GM12878 (cell line): ENCODE measurements at regions not wholly inside any gene's neighbourhood (a gene's known extent, or its start where the extent isn't known, plus 50 kb on each side); places are given as distances from the start of the nearest gene placed in this dataset.
A peak's percentile ranks its signal among the peaks of the same experiment; 100 is the strongest.

Source experiments
- ATAC-seq: fragments of 200-7000 bp; cut with Tn5 transposase; 3 replicates; pipeline ENCODE4 v1.9.1; 2020; ENCODE audit warnings: mild to moderate bottlenecking, moderate library complexity
- BruUV-seq: library from RNA; stranded (reverse); fragments of 400-500 nt; replicated peaks from 2 replicates; lab custom pipeline; 2021; lab: Mats Ljungman, UMichigan
- CTCF ChIA-PET: fragments of 300-600 bp; sonication (Branson Sonifier 250); formaldehyde crosslinking; extraction: SDS; loops from one replicate; lab custom pipeline; 2021; ENCODE audit warnings: inconsistent platforms; lab: Yijun Ruan, JAX
- POLR2A ChIA-PET: fragments of 350-600 bp; formaldehyde crosslinking; extraction: SDS; loops from one replicate; lab custom pipeline; 2021; ENCODE audit warnings: inconsistent platforms; lab: Charles Lee
- RAD21 ChIA-PET: fragments of 300-600 bp; sonication (Branson Sonifier 250); formaldehyde crosslinking; loops from one replicate; lab custom pipeline; 2023; ENCODE audit warnings: antibody characterized with exemption; ENCODE audit not compliant: unreplicated experiment; lab: Charles Lee
- SMC1A ChIA-PET: fragments of 300-600 bp; sonication (Branson Sonifier 250); formaldehyde crosslinking; loops from one replicate; lab custom pipeline; 2023; ENCODE audit not compliant: unreplicated experiment, uncharacterized antibody; lab: Charles Lee
- DNase-seq: peaks from one replicate; pipeline ENCODE4 v3.0.0-alpha.2; 2011; ENCODE audit warnings: low read depth, low spot score
- FAIRE-seq: peaks from 3 replicates; lab custom pipeline; 2011; peaks lifted over from hg19 to GRCh38; lab: Jason Lieb, UNC
- H2AFZ ChIP-seq: 2 replicates; pipeline ENCODE4 v1.6.0; 2011; ENCODE audit warnings: low read depth, low read length, control low read depth; ENCODE audit not compliant: control insufficient read depth
- H3K27ac ChIP-seq: 2 replicates; pipeline ENCODE4 v1.5.1; 2011; ENCODE audit warnings: control low read depth; ENCODE audit not compliant: control insufficient read depth, insufficient read depth
- H3K27me3 ChIP-seq, 2 experiments: replicated peaks in 1 of 2; 2 replicates each; pipeline versions ENCODE4 v1.6.0 to v1.6.1; 2011; ENCODE audit warnings: low read length in 1 of 2; ENCODE audit not compliant: control insufficient read depth in 2 of 2, insufficient read depth in 2 of 2
- H3K36me3 ChIP-seq, 2 experiments: 2 replicates each; pipeline ENCODE4 v1.5.1; 2011; ENCODE audit warnings: low read length in 1 of 2; ENCODE audit not compliant: control insufficient read depth in 2 of 2, insufficient read depth in 2 of 2
- H3K4me1 ChIP-seq: 2 replicates; pipeline ENCODE4 v1.6.1; 2011; ENCODE audit warnings: mild to moderate bottlenecking, low read length, moderate library complexity, mixed read lengths; ENCODE audit not compliant: control insufficient read depth, insufficient read depth
- H3K4me2 ChIP-seq: 2 replicates; pipeline ENCODE4 v1.6.0; 2011; ENCODE audit warnings: control low read depth; ENCODE audit not compliant: control insufficient read depth, insufficient read depth
- H3K4me3 ChIP-seq: fragments of 200-600 bp; sonication (generic); 2 replicates; pipeline ENCODE4 v1.5.1; 2016
- H3K79me2 ChIP-seq: 2 replicates; pipeline ENCODE4 v1.6.0; 2011; ENCODE audit warnings: low read length; ENCODE audit not compliant: control insufficient read depth, insufficient read depth
- H3K9ac ChIP-seq: 2 replicates; pipeline ENCODE4 v1.8.0; 2011; ENCODE audit warnings: low read length, control low read depth, mixed read lengths; ENCODE audit not compliant: control insufficient read depth, insufficient read depth
- H3K9me3 ChIP-seq: replicated peaks from 3 replicates; pipeline ENCODE4 v1.5.1; 2011; ENCODE audit warnings: mild to moderate bottlenecking, low read length; ENCODE audit not compliant: control insufficient read depth, insufficient read depth
- H4K20me1 ChIP-seq: 2 replicates; pipeline ENCODE4 v1.6.0; 2011; ENCODE audit not compliant: control insufficient read depth, insufficient read depth
- BACH1 ChIP-seq: fragments of 450-650 bp; IDR thresholded peaks from 2 replicates; pipeline ENCODE4 v1.6.1; 2017; ENCODE audit warnings: mild to moderate bottlenecking, borderline replicate concordance
- IKZF2 ChIP-seq, 2 experiments: fragments of 450-650 bp; IDR thresholded peaks; 2 replicates each; pipeline ENCODE4 v1.6.1; 2017; ENCODE audit warnings: mild to moderate bottlenecking in 2 of 2, moderate library complexity in 2 of 2
- JUNB ChIP-seq: IDR thresholded peaks from 2 replicates; pipeline ENCODE4 v1.6.1; 2016; ENCODE audit warnings: antibody characterized with exemption, mild to moderate bottlenecking
- MYC ChIP-seq: IDR thresholded peaks from 2 replicates; pipeline ENCODE4 v1.6.1; 2011; ENCODE audit warnings: mild to moderate bottlenecking, low read length, moderate library complexity, inconsistent platforms; ENCODE audit not compliant: insufficient read depth, insufficient replicate concordance, insufficient read length, severe bottlenecking
- RUNX3 ChIP-seq: IDR thresholded peaks from 2 replicates; pipeline ENCODE4 v1.6.1; 2012; ENCODE audit warnings: low read length, inconsistent platforms
- SMC3 ChIP-seq: IDR thresholded peaks from 2 replicates; pipeline ENCODE4 v1.6.1; 2011; ENCODE audit warnings: low read length, improper control_type of control experiment, borderline replicate concordance
- SRF ChIP-seq, 2 experiments: IDR thresholded peaks; 2 replicates each; pipeline ENCODE4 v1.6.1; 2011; ENCODE audit warnings: low read depth in 2 of 2, low read length in 2 of 2, mild to moderate bottlenecking in 1 of 2, moderate library complexity in 1 of 2
- WGBS: methylation state at CpG from one replicate; pipeline ENCODE4 v1.1.6; 2016; ENCODE audit warnings: low lambda C conversion rate; ENCODE audit not compliant: insufficient replicate concordance, insufficient coverage; ENCODE audit errors: missing lambda C conversion rate; 5-methylcytosine and 5-hydroxymethylcytosine counted together
- in situ Hi-C: fragments of 300-500 bp; cut with MboI; formaldehyde crosslinking; loops from 9 replicates; pipeline ENCODE4 v1.14.3; 2018; ENCODE audit warnings: mixed read lengths
- intact Hi-C: fragments of 100-400 bp; cut with micrococcal nuclease; formaldehyde crosslinking; loops from one replicate; pipeline ENCODE4 v1.14.2; 2022; ENCODE audit not compliant: unreplicated experiment
- TF ChIP-seq, protein P1 (sequence below): fragments of 450-650 bp; formaldehyde crosslinking; IDR thresholded peaks from 2 replicates; pipeline ENCODE4 v1.4.0; 2022; ENCODE audit warnings: mild to moderate bottlenecking, moderate library complexity

DNA sequence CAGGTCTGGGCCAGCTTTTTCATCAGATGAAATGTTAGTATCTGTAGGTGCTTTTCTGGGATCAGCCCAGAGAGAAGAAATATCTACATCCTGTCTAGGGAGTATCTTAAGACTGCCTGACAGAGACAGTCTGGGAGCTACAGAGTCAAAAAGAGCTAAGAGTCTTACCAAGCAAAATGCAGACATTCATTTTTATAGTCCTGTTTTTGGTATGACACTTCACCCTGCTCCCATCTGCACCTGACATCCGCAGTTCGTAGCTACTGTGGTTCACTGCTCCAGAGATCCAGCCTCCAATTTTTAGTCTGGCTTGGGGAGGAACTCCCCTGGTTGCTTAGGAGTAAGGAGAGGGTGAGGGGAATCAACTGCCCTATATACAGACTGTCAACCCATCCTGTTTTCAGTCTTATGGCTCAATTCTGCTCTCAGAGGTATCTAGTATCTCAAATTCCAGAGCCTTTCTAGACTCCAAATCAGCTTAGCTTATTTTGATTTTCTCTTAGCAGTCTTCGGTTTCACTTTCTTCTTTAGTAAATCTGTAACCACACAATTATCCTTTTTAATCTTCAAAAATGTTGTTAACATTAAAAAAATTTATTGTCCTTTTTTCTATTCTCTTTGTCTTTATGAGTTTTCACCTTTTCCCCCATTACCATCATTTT lies 97.8 kb downstream of the TMEM100 start:
- Histone ChIP-seq H3K27me3 (no peaks in the 10 kb centered on the region), H3K4me2 (peak overlapping the region; percentile 65)
- no peak for FAIRE-seq
- TF ChIP-seq SRF (IDR thresholded peaks at IDR 0.05; ENCODE audit: low read depth in 2 of 2, low read length in 2 of 2): no peak
- no peak for TF ChIP-seq BACH1
- TF ChIP-seq IKZF2 (IDR thresholded peaks at IDR 0.05): no peak
- TF ChIP-seq, protein P1, sequence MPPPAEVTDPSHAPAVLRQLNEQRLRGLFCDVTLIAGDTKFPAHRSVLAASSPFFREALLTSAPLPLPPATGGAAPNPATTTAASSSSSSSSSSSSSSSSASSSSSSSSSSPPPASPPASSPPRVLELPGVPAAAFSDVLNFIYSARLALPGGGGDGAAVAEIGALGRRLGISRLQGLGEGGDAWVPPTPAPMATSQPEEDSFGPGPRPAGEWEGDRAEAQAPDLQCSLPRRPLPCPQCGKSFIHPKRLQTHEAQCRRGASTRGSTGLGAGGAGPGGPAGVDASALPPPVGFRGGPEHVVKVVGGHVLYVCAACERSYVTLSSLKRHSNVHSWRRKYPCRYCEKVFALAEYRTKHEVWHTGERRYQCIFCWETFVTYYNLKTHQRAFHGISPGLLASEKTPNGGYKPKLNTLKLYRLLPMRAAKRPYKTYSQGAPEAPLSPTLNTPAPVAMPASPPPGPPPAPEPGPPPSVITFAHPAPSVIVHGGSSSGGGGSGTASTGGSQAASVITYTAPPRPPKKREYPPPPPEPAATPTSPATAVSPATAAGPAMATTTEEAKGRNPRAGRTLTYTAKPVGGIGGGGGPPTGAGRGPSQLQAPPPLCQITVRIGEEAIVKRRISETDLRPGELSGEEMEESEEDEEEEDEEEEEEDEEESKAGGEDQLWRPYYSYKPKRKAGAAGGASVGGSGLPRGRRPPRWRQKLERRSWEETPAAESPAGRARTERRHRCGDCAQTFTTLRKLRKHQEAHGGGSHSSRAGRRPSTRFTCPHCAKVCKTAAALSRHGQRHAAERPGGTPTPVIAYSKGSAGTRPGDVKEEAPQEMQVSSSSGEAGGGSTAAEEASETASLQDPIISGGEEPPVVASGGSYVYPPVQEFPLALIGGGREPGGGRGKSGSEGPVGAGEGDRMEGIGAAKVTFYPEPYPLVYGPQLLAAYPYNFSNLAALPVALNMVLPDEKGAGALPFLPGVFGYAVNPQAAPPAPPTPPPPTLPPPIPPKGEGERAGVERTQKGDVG (CRISPR knock-in tag): no peak
- no peak for TF ChIP-seq SMC3
- TF ChIP-seq MYC: no peak
- peak; percentile 22; the same call in 1 of the 2 replicates for TF ChIP-seq JUNB
- peak; percentile 16; the same call in 1 of the 2 replicates for TF ChIP-seq RUNX3
- TF ChIP-seq, all 136 proteins: peak for 2
- Histone ChIP-seq H3K79me2 (no peaks in the 10 kb centered on the region), H3K27ac (peak overlapping the region; percentile 42), H3K36me3 (no peaks in the 10 kb centered on the region), H3K9ac (no peak overlapping the region), H3K4me3 (0 out of 2 replicates have a peak overlapping the region, but pooled peaks have one; percentile 32), H2AFZ (peak overlapping the region; percentile 45), H3K4me1 (no peaks in the 10 kb centered on the region), H3K9me3 (no peaks in the 10 kb centered on the region; the same call in 1 of the 3 replicates), H4K20me1 (no peaks in the 10 kb centered on the region)
- peak; percentile 56 for ATAC-seq
- POLR2A ChIA-PET: no interaction called here
- SMC1A ChIA-PET: no interaction called here
- RAD21 ChIA-PET: no interaction called here
- CTCF ChIA-PET: interaction anchor here (0.7 kb wide), 1 partner anchor 23 kb away, joined by 3 read pairs; no protein-coding TSS in a partner anchor
- in situ Hi-C loops: no loop called here
- no peak for DNase-seq
- intact Hi-C loops: no loop called here
- WGBS: 2% methylated on average over 3 of the region's 3 CpGs
- BruUV-seq: no TSS peak
